ENCODE measurements at regions not wholly inside any gene's neighbourhood (a gene's known extent, or its start where the extent isn't known, plus 50 kb on each side); places are given as distances from the start of the nearest gene placed in this dataset.

GRCh38 chr5:8461543-8461942, 592.6 kb downstream of the MTRR start:
- no peak for DNase-seq (ENCODE audit: low read depth in 2 of 3, low spot score in 1 of 3)

- DNase-seq (ENCODE audit: low read depth in 2 of 3, low spot score in 1 of 3), result no peak
Observed at GRCh38 chr5:8462565-8462964, 593.6 kb downstream of the MTRR start.

GRCh38 chr5:8470489-8470888, 601.5 kb downstream of the MTRR start:
- no peak for DNase-seq (ENCODE audit: low read depth in 2 of 3, low spot score in 1 of 3)

GRCh38 chr5:8471581-8471980, 602.6 kb downstream of the MTRR start:
- no peak for DNase-seq (ENCODE audit: low read depth in 2 of 3, low spot score in 1 of 3)

- no peak for DNase-seq (ENCODE audit: low read depth in 2 of 3, low spot score in 1 of 3)
Observed at GRCh38 chr5:8473016-8473415, 604.1 kb downstream of the MTRR start.

DNA sequence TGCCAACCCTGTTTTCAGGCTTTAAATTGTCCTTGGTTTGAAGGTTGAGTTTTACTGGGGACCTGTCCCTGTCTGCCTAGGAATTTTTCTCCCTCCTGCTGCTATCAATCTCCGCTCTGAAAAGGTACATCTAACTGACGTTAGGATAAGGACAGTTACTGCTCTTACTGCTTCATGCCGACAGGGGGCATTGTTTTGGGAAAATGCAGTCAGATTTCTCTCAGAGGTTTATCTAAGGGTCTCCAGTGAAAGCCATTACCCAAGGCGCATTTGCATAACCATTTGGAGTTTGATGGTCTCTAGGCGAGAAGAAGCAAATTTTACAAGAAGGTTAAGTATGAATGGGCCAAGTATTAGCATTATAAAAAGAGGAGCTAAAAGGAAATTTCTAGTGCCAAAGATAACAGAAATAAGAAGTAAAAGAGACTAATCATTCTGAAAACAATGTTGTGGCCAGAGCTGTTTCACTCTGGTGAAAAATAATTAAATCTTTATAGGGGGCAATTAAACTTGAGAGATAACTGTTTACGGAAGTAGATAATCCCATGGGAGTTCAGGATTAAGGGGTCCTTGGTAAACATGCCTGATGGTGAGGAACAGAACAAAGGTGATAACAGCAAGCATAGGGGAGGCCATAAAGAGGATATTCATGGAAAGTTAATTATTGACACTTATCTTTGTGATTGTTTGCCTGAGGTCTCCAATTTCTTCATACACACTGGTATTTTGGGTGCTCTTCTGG, 605.0 kb downstream of the MTRR start:
- no peak for DNase-seq (ENCODE audit: low read depth in 2 of 3, low spot score in 1 of 3)

- DNase-seq (ENCODE audit: low read depth in 2 of 3, low spot score in 1 of 3), result no peak
Observed at GRCh38 chr5:8474569-8474930, 605.6 kb downstream of the MTRR start.

- DNase-seq (ENCODE audit: low read depth in 2 of 3, low spot score in 1 of 3), result no peak
Observed at GRCh38 chr5:8478326-8478725, 609.4 kb downstream of the MTRR start.

DNA sequence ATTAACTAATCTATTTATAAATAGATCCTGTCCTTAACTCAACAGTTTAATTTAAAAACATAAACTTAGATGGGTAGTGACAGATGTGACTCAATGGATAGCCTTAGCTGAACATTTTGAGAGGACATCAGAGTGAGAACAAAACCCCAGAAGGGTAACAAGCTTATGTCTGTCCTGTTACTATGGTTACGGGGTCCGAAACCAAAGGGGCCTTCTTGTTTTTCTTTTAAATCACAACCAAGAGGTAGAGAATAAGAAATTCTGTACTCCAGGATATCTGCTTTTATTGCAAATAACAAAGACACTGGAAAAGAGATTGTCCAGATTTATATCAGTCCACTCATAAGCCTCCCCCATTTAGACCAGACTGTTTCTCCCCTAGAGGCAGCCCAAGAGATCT, 612.1 kb downstream of the MTRR start:
- DNase-seq (ENCODE audit: low read depth in 2 of 3, low spot score in 1 of 3), result no peak

- DNase-seq (ENCODE audit: low read depth in 2 of 3, low spot score in 1 of 3), result no peak
Observed at GRCh38 chr5:8491254-8491653, 622.3 kb downstream of the MTRR start.

DNA sequence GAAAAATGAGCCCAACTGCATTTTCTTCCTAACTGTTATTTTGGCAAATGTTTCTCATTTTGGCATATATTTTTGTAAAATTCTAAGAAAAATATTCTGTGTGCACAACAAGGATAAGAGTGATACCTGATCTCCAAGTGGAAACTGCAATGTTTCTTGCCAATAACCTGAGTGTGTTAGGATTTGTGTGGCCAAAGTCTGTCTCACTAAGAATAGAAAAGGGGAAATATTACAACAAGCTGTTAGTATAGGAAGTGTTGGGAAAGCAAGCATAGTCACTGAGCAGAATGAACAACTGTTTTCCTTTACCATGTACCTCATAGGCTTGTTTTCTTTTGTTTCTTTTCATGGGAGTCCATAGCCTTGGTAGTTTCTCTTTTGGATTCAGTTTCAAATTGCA, 624.2 kb downstream of the MTRR start:
- DNase-seq (ENCODE audit: low read depth in 2 of 3, low spot score in 1 of 3), result no peak

GRCh38 chr5:8500426-8500825, 631.5 kb downstream of the MTRR start:
- DNase-seq (ENCODE audit: low read depth in 2 of 3, low spot score in 1 of 3), result no peak

DNA sequence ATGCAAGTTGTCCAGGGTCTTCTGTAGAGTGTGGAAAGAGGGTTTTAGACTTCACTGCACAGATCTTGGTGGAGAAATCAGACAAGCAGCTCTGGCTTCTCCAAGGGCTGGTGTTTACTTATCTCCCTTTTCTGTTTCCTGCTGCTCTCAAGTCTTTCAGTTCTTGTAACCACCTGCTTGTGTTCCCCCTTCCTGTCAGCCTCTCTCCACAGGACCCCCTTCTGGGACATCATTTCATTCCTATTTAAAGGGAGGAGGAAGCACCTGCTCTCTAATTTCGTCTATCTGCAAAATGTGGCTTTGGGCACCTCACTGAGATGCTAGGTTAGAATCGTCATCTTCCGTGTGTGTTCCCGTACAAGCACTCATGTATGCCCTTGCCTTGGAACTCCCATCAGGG, 636.2 kb downstream of the MTRR start:
- no peak for DNase-seq (ENCODE audit: low read depth in 2 of 3, low spot score in 1 of 3)

- DNase-seq (ENCODE audit: low read depth in 2 of 3, low spot score in 1 of 3), result no peak
Observed at GRCh38 chr5:8508231-8508630, 639.3 kb downstream of the MTRR start.

GRCh38 chr5:8516356-8516755, 647.4 kb downstream of the MTRR start:
- no peak for DNase-seq (ENCODE audit: low read depth in 2 of 3, low spot score in 1 of 3)

GRCh38 chr5:8517456-8517855, 648.5 kb downstream of the MTRR start:
- DNase-seq (ENCODE audit: low read depth in 2 of 3, low spot score in 1 of 3), result no peak

DNA sequence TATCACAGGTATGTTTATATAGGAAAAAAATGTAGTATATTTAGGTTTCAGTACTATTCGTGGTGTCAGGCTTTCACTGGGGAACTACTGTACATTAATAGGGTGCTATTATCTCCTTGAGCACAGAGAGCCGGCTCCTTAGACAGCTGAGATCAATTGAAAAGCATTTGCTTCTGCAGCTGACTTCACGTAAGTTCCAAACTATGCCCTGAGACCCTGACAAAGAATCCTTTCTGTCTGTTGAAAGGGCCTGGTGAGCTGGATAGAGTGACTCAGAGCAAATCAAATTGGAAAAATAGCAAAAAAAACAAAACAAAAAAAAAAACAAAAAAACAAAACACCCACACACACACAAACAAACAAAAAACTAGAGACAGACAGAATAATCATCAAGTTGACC, 652.0 kb downstream of the MTRR start:
- no peak for DNase-seq (ENCODE audit: low read depth in 2 of 3, low spot score in 1 of 3)

DNA sequence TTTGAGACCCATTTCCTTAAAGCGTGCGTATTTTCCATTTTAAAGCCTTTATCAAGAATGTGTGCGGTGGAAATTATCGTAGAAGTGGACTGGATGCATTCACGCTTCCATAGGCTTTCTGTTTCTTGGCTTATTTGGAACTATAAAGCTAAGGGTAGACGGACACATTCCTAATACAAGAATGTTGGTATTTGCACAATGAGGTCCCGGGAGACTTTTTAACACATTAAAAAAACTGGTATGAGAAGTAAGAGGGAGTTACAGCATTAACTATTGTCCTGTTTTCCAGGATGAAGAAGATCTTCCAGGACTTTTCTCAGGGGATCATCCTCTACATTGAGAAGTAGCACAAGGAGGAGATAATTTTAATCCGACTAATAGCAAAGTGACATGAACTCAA, 653.0 kb downstream of the MTRR start:
- DNase-seq (ENCODE audit: low read depth in 2 of 3, low spot score in 1 of 3), result no peak

GRCh38 chr5:8522646-8523045, 653.7 kb downstream of the MTRR start:
- no peak for DNase-seq (ENCODE audit: low read depth in 2 of 3, low spot score in 1 of 3)

DNA sequence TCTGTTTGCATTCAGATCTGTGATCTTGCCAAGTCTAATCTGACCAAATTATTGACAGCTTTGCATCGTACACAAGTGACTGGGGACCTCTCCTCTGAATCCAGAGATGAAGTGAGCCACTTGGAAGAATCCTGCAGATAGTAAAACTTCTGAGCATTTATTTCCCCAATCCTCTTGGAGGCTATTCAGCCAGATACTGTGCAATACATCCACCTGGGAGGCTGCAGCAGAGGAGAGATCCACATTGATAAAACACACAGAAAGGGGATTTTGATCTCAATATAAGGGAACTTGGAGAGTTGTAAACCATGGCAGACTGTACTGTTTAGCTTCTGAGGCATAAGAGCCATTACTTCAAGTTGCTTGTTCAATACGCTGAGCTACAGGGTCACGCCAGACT, 654.6 kb downstream of the MTRR start:
- DNase-seq (ENCODE audit: low read depth in 2 of 3, low spot score in 1 of 3), result no peak

DNA sequence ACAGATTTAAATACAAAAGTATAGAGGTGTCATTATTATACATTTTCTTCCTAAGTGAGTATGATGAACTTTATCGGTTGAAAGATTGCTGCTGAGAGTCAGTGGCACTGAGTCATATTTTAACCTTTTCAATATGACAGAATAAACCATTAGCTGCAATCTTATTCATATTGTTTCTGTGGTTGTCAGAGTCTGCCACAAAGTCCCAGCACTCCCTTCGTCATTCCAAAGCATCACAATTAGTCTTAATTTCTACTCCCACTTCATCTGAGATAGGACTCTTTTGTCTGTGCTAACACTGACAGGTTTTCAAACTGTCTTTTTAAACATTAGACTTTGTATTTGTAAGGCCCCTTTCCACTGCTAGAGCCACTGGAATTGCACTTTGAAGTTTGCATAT, 656.9 kb downstream of the MTRR start:
- no peak for DNase-seq (ENCODE audit: low read depth in 2 of 3, low spot score in 1 of 3)

- no peak for DNase-seq (ENCODE audit: low read depth in 2 of 3, low spot score in 1 of 3)
Observed at GRCh38 chr5:8528106-8528505, 659.2 kb downstream of the MTRR start.

DNA sequence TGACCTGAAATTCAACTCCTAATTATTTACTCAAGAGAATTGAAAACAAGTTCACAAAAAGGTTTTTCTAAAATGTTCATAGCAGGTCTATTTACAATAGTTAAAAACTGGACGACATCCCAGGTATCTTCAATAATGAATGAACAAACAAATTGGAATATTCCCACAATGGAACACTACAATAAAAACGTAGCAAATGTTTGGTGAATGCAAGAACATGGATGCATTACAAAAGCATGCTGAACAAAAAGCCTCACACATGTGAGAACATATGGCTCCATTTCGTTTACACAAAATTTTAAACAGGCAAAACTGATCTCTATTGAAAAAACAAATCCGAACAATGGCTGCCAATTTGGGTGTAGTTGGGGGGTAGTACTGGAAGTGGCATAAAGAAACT, 669.9 kb downstream of the MTRR start:
- no peak for DNase-seq (ENCODE audit: low read depth in 2 of 3, low spot score in 1 of 3)

- DNase-seq (ENCODE audit: low read depth in 2 of 3, low spot score in 1 of 3), result no peak
Observed at GRCh38 chr5:8540317-8540716, 671.4 kb downstream of the MTRR start.
